ENCODE measurements at regions not wholly inside any gene's neighbourhood (a gene's known extent, or its start where the extent isn't known, plus 50 kb on each side); places are given as distances from the start of the nearest gene placed in this dataset.
A peak's percentile ranks its signal among the peaks of the same experiment; 100 is the strongest.

DNA sequence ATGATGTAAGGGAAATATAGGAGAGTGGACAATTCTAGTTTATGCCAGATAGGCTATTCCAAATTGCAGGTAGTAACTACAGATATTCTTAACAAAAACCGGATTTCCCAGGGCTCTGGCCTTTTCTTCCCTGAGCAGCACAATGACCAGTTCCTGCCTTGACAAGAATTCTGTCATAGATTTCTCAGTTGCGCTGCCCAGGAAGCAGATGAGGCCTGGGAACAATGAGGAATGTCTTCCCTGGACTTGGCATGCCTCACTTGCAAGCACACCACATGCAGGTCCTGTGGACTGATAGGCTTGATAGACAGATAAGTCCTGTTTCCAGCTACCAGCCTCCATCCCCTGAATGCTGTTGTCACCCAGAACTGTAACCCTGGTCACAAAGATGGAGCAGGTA lies 174.5 kb upstream of the PRSS58 start:
- Mint-ChIP-seq H3K27ac (ENCODE audit: unreplicated experiment) (peak overlapping the region; percentile 9), H3K36me3 (ENCODE audit: low read depth, unreplicated experiment) (no peaks in the 10 kb centered on the region), H3K27me3 (ENCODE audit: unreplicated experiment) (no peaks in the 10 kb centered on the region), H3K9me3 (ENCODE audit: unreplicated experiment) (no peaks in the 10 kb centered on the region), H3K4me3 (ENCODE audit: unreplicated experiment) (no peak overlapping the region), H3K4me1 (ENCODE audit: unreplicated experiment) (peaks cover 12% of the 10 kb centered on the region)
- TF ChIP-seq, protein P1, sequence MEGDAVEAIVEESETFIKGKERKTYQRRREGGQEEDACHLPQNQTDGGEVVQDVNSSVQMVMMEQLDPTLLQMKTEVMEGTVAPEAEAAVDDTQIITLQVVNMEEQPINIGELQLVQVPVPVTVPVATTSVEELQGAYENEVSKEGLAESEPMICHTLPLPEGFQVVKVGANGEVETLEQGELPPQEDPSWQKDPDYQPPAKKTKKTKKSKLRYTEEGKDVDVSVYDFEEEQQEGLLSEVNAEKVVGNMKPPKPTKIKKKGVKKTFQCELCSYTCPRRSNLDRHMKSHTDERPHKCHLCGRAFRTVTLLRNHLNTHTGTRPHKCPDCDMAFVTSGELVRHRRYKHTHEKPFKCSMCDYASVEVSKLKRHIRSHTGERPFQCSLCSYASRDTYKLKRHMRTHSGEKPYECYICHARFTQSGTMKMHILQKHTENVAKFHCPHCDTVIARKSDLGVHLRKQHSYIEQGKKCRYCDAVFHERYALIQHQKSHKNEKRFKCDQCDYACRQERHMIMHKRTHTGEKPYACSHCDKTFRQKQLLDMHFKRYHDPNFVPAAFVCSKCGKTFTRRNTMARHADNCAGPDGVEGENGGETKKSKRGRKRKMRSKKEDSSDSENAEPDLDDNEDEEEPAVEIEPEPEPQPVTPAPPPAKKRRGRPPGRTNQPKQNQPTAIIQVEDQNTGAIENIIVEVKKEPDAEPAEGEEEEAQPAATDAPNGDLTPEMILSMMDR (IDR thresholded peaks at IDR 0.05; ENCODE audit: unreplicated experiment), result no peak
- no peak for DNase-seq (ENCODE audit: low spot score)

DNA sequence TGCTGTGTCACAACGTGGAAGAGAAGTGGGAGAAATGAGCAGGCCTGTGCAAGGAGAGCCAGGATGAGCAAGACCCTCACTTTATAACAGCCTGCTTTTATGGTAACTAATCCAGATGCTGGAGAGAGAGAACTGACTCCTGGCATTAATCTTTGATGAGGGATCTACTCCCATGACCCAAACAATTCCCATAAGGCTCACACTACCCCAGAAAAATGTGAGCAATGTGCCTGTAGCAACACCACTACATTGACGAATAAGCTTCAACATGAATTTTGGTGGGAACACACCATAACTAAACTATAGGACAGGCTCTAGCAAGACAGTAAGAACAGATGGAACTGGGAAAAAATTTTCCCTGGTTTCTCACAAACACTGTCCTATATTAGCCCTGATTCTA lies 173.6 kb upstream of the PRSS58 start:
- no peaks in the 10 kb centered on the region for H3K36me3 Mint-ChIP-seq (ENCODE audit: low read depth, unreplicated experiment)
- H3K4me3 Mint-ChIP-seq (ENCODE audit: unreplicated experiment), result no peak overlapping the region
- H3K27me3 Mint-ChIP-seq (ENCODE audit: unreplicated experiment), result no peaks in the 10 kb centered on the region
- peaks cover 12% of the 10 kb centered on the region for H3K4me1 Mint-ChIP-seq (ENCODE audit: unreplicated experiment)
- no peak overlapping the region for H3K27ac Mint-ChIP-seq (ENCODE audit: unreplicated experiment)
- no peaks in the 10 kb centered on the region for H3K9me3 Mint-ChIP-seq (ENCODE audit: unreplicated experiment)
- TF ChIP-seq, protein P1 (IDR thresholded peaks at IDR 0.05; ENCODE audit: unreplicated experiment), result no peak
- no peak for DNase-seq (ENCODE audit: low spot score)

DNA sequence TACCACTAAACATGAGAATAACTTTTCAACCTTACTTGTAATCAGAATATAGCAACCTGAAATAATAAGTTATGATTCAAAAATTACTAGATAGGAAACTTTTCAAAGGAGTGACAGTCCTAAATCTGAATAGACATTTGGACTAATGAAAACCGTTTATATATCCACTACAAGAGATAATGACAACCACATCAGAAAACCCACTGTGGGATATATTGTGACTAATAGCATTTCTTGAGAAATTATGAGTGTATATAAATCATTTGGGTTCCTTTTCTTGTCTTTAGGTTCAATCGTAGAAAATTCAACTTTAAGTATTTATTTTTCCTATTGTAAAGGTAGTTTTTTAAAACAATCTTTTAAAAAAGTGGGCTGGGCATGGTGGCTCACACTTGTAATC lies 170.2 kb upstream of the PRSS58 start:
- H3K27me3 Mint-ChIP-seq (ENCODE audit: unreplicated experiment), result no peaks in the 10 kb centered on the region
- peaks cover 12% of the 10 kb centered on the region for H3K4me1 Mint-ChIP-seq (ENCODE audit: unreplicated experiment)
- TF ChIP-seq, protein P1 (IDR thresholded peaks at IDR 0.05; ENCODE audit: unreplicated experiment), result no peak
- no peaks in the 10 kb centered on the region for H3K36me3 Mint-ChIP-seq (ENCODE audit: low read depth, unreplicated experiment)
- H3K27ac Mint-ChIP-seq (ENCODE audit: unreplicated experiment), result no peak overlapping the region
- H3K4me3 Mint-ChIP-seq (ENCODE audit: unreplicated experiment), result no peak overlapping the region
- DNase-seq (ENCODE audit: low spot score), result no peak
- H3K9me3 Mint-ChIP-seq (ENCODE audit: unreplicated experiment), result no peaks in the 10 kb centered on the region

DNA sequence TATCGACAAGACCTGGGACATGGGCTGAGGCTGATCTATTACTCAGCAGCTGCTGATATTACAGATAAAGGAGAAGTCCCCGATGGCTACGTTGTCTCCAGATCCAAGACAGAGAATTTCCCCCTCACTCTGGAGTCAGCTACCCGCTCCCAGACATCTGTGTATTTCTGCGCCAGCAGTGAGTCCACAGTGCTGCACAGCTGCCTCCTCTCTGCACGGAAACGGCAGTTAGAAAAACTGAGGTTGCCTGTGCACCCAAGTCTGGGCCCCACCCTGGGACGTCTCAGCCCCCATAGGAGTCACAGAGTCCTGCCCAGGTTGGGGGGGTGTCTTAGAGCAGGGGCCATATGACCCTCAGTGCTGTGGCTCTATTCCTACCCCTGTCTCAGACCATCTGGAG lies 167.4 kb upstream of the PRSS58 start:
- Mint-ChIP-seq H3K4me3 (ENCODE audit: unreplicated experiment) (no peak overlapping the region), H3K9me3 (ENCODE audit: unreplicated experiment) (no peaks in the 10 kb centered on the region), H3K4me1 (ENCODE audit: unreplicated experiment) (peaks cover 9% of the 10 kb centered on the region), H3K27ac (ENCODE audit: unreplicated experiment) (no peak overlapping the region), H3K27me3 (ENCODE audit: unreplicated experiment) (peaks cover 2% of the 10 kb centered on the region), H3K36me3 (ENCODE audit: low read depth, unreplicated experiment) (no peaks in the 10 kb centered on the region)
- DNase-seq (ENCODE audit: low spot score), result no peak
- TF ChIP-seq, protein P1 (IDR thresholded peaks at IDR 0.05; ENCODE audit: unreplicated experiment), result no peak

DNA sequence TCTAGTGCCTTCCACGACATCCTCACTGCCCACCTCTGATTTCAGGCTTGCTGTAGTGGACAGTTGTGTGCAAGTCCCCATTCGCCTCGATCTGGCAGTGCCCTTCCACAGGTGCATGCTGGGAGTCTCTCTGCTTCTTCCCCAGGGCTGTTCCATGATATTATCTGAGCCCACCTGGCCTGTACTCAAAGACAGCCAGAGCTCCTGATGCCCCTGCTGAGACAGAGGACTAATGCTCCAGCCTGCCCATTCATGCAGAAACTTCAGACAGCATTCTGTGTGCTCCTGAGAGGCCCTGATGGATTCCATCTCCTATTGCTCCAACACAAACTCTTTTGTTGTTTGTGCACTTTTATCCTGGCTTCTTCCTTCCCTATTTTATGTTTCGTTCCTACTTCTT lies 164.8 kb upstream of the PRSS58 start:
- TF ChIP-seq, protein P1 (IDR thresholded peaks at IDR 0.05; ENCODE audit: unreplicated experiment), result no peak
- no peak overlapping the region for H3K4me3 Mint-ChIP-seq (ENCODE audit: unreplicated experiment)
- H3K27me3 Mint-ChIP-seq (ENCODE audit: unreplicated experiment), result peaks cover 2% of the 10 kb centered on the region
- peaks cover 11% of the 10 kb centered on the region for H3K4me1 Mint-ChIP-seq (ENCODE audit: unreplicated experiment)
- no peak for DNase-seq (ENCODE audit: low spot score)
- H3K27ac Mint-ChIP-seq (ENCODE audit: unreplicated experiment), result no peak overlapping the region
- H3K36me3 Mint-ChIP-seq (ENCODE audit: low read depth, unreplicated experiment), result no peaks in the 10 kb centered on the region
- H3K9me3 Mint-ChIP-seq (ENCODE audit: unreplicated experiment), result no peaks in the 10 kb centered on the region

Data from endothelial cell (in vitro differentiated cells).